Fibroblast of mammary gland (primary cell): ENCODE measurements at regions not wholly inside any gene's neighbourhood (a gene's known extent, or its start where the extent isn't known, plus 50 kb on each side); places are given as distances from the start of the nearest gene placed in this dataset.
"Not testable (repeated sequence)": the region's sequence is repeated elsewhere in the genome, so short reads cannot be mapped to it uniquely, and the experiment has no call there.

ENCODE experiments used
- DNase-seq: peaks from one replicate; pipeline ENCODE4 v3.0.0-alpha.2; 2010; ENCODE audit warnings: low read depth
- H3K4me3 ChIP-seq: 2 replicates; pipeline ENCODE4 v1.5.1; 2011; ENCODE audit warnings: low read depth, mild to moderate bottlenecking, low read length, moderate library complexity; ENCODE audit not compliant: control insufficient read depth
- CTCF ChIP-seq: conservative IDR thresholded peaks from 2 replicates; pipeline ENCODE4 v1.5.1; 2011; ENCODE audit warnings: low read depth, low read length, inconsistent platforms; ENCODE audit not compliant: control insufficient read depth, insufficient read depth

GRCh38 chr2:2587354-2587753 is 256.3 kb upstream of the MYT1L start:
- no peak for TF ChIP-seq CTCF
- H3K4me3 ChIP-seq, result no peak overlapping the region
- DNase-seq, result no peak

- no peak for TF ChIP-seq CTCF
- H3K4me3 ChIP-seq, result no peak overlapping the region
- DNase-seq, result no peak
Observed at GRCh38 chr2:2586931-2587330, 255.9 kb upstream of the MYT1L start.

- no peak for TF ChIP-seq CTCF
- no peak overlapping the region for H3K4me3 ChIP-seq
- DNase-seq, result no peak
Observed at GRCh38 chr2:2586068-2586776, 255.1 kb upstream of the MYT1L start.

DNA sequence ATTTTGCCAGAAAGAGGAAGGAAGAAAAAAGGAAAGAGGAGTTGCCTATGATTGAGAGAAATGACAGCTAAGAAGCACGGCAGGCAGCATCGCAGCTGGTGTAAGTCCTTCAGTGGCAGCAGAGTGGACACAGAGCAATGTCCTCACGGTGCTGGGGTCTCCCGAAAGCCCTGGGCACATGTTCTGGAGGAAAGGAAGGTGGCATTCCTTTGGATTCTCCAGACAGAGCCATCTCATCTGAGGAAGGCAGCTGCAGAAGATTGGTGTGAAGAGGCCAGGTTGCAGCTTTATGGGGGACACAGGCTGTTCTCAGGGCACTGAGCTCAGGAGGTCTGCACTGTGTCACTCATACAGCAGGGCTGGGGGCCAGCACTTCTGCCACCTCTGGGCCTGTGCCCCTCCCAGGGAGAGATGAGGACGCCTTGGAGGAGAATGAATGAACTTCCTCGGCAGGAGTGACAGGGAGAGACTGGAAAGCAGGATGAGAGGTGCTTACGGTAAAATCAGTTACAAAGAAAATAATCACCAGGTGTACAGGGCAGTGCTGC is 252.0 kb upstream of the MYT1L start:
- no peak for TF ChIP-seq CTCF
- H3K4me3 ChIP-seq, result no peak overlapping the region
- DNase-seq, result no peak

DNA sequence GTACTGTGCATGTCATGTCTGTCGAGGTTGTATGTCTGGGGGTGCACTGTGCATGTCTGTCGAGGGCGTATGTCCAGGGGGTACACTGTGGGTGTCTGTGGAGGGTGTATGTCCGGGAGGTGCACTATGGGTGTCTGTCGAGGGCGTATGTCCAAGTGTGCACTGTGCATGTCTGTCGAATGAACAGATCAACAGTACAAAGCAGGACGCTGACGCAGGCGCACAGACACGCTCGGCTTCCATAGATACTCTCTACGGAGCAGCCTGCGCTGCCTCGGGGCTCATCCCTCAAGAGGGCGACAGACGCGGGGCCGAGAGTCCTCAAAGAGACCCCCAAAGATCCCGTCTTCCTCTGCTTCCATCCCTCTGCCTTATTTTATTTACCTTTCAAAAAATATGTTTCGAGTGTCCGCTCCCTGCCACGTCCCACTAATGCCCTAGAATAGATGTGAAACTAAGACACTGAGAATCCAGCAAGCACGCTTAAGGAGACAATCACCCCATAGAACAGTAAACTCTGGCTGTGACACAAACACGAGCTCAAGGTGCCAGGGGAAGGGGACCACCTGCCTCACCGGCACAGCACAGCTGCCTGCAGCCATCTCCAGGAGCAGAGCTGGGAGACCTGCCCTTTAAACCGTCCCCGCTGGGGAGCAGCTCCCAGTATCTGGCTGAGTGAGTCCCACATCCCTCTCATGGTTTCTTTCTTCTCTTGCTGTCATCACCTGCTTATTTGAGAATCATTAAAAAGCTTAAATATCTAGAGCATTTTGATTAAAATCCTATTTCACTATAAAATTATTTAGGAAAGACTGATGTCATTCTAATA is 250.5 kb upstream of the MYT1L start:
- no peak for DNase-seq
- TF ChIP-seq CTCF, result no peak
- H3K4me3 ChIP-seq, result no peak overlapping the region

GRCh38 chr2:2580841-2581240 is 249.8 kb upstream of the MYT1L start:
- not testable (repeated sequence) for DNase-seq, H3K4me3 ChIP-seq

GRCh38 chr2:2580341-2580740 is 249.3 kb upstream of the MYT1L start:
- no peak for TF ChIP-seq CTCF
- H3K4me3 ChIP-seq, result no peak overlapping the region
- no peak for DNase-seq
